CD4-positive, alpha-beta T cell treated with Interleukin-4 for 4 hours (primary cell): ENCODE measurements at regions not wholly inside any gene's neighbourhood (a gene's known extent, or its start where the extent isn't known, plus 50 kb on each side); places are given as distances from the start of the nearest gene placed in this dataset.
"Not testable (repeated sequence)": the region's sequence is repeated elsewhere in the genome, so short reads cannot be mapped to it uniquely, and the experiment has no call there.

Source experiments
- DNase-seq: peaks from one replicate; pipeline ENCODE4 v3.0.0-alpha.2; 2020

DNA sequence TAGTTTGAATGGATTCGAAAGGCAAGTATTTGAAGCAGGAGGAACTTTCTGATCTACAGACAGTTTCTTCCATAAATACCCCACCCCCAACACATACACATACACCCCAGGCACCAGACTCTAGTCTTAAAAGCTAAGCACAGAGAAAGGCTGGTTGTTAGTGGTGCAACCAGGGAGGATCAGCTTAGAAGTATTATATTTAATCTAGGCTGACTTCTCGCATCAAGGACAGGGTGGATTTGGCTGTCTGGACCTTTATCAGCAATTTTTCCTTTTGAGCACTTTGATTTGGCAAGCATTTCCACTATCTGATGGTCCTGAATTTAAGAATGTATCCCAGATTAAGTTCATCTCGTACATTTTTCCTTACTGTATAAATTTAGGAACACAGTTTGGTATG is 1489.8 kb upstream of the FLRT2 start:
- no peak for DNase-seq

DNA sequence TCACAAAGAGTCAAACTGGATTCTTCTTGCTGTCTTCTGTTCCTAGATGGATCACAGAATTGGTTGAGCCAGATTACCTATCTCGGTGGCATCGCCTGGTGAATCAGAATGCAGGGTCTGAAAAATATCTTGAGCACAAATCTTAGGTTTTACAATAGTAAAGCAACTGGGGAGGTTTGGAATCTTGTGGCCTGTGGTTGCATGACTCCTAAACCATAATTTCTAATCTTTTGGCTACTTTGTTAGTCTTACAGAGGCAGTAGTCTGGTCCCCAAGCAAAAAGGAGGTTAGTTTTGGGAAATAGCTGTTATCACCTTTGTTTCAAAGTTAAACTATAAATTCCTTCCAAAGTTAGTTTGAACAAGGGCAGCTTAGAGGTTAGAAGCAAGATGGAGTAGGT is 1488.5 kb upstream of the FLRT2 start:
- no peak for DNase-seq

DNA sequence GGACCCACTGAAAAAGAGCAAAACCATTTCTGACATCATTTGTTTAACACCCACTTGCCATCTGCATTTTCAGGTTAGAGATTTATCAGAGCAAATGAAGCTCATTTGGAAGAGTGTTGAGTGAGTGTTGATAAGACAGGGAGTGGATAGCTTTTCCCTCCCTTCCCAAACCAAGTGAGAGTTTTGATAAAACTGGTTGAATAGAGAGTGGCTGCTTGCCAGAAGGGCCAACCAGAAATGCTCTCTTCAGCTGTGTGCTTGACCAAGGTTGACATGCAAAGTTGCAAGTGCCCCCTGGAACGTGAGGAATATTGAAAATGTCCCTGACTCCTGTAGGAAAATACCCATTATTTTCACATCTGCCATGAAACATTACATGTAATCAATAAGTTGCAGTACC is 1487.0 kb upstream of the FLRT2 start:
- no peak for DNase-seq

DNA sequence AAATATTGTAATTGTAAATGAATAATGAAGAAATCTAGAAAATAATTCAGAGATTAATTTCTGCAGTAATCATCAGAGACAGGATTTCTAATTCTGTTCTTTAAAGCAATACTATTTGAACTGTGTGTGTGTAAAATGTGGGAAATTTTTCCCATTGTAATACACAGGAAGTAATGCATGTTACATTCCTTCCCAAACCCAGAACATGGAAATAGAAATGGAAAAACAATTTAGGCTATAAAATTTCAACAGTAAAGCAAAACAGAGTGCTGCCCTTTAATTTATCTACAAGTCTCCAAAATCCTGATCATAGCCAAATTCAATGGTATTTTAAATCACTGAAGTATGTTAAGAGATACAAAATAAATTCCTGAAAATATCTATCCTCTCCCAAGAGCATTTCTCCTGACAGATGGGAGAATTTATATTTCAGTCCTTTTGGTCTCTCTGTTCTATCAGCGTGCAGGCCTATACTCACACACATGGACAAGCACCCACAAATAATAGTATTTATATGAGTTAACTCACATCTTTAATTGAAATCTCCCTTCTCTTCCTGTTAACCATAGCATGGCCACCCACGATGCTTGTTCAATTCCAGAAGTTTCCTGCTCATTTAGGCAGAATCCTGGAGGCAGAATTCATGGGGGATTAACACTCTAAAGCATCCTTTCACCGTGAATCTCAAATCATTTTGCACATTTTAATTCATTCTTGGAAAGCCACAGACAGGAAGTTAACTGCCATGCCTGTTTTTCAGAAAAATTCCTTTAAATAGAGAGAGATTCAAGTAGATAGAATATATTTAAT is 1465.4 kb upstream of the FLRT2 start:
- DNase-seq, result no peak

DNA sequence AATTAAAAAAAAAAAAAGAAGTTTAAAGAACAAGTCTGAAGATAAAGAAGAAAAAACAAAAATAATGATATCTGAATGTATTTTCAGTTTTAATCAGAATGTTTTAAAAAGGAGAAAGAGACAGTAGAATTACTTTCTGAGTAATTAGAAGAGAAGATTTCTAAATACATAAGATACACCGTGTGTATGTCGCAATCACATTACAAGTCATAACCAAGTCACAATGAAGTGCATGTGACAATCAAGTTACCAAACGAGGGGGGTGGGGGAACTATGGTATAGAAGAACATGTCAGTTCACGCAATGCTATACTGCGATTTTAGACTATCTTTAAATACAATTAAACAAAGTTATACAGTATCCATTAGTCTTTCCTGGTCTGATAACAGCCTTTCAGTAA is 1464.1 kb upstream of the FLRT2 start:
- no peak for DNase-seq

DNA sequence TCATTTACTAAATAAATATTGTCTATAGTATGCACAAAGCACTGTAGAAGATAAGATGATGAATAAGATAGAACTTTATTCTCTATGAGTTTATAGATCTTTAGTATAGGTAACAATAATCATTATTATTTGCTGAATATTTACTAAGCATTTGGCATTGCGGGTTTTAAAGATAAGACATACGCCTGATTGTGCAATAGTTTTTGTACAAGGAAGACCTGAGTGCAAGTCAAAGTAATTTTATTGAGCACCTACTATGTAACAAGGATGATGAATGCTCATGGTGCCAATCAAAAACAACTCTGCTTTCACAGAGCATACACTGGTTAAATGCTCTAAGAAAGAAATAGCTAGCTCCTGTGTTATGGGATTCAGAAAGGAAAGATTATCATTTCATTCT is 1461.7 kb upstream of the FLRT2 start:
- DNase-seq, result no peak

DNA sequence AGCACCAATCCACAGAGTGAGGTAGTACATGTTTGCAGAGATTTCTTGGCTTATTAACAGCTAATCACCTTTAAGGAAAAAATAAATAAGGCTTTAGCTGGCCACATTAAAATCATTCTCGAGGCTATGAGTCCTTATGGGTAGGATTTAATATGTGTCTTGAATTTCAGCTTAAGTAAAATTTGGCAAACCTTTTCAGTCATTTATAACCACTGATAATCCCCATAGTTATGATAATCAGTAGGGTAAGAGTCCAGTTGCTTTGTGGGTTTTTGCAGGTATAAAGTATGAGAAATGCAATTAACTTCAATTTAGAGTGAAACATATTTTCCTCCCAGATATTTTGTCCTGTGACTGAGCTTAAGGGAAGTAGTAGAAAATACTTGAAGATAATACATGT is 1458.9 kb upstream of the FLRT2 start:
- DNase-seq, result no peak

DNA sequence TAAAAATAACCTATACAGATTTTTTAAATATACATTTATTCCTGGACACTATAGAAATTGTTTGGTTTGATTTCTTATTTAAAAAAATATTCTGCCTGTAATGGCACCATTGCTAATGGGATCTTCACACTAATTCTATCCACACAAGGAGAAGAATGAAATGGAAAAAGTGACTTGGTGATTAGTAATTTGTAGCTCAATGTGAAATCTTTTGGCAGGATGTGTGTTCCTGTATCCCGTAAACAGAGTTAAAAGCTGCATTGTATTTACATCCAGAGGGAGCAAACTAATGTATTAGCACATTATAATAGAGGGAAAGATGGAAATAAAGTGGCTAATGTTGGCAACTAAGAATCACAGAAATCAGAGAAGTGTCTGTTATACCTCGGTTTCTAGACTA is 1455.3 kb upstream of the FLRT2 start:
- DNase-seq, result no peak

DNA sequence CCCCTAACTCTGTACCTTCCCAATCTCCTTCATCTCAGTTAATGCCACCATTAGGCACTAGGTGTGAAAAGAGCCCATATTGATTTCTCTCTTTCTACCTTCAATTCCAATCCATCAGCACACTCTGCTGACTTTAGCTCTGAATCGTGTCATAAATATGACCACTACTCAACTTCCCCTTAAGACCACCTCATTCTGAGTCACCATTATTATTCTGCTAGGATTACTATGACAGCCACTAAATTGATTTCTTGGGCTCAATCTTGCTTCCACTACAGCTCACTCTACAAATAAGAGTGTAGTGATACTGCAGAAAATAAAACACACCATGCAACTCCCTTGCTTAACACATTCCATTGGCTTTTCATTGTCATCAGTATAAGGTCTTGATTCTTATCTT is 1449.0 kb upstream of the FLRT2 start:
- no peak for DNase-seq

DNA sequence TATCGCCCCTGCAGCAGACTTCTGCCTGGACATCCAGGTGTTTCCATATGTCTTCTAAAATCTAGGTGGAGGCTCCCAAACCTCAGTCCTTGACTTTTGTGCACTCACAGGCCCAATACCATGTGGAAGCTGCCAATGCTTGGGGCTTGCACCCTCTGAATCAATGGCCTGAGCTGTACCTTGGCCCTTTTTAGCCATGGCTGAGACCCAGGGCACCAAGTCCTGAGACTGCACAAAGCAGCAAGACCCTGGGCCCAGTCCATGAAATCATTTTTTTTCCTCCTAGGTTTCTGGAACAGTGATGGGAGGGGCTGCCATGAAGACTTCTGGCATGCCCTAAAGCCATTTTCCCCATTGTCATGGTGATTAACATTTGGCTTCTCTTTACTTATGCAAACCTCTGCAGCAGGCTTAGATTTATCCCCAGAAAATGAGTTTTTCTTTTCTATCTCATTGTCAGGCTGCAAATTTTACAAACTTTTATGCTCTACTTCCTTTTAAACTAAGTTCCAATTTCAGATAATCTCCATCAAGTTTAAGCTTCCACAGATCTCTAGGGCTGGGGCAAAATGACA is 1445.8 kb upstream of the FLRT2 start:
- no peak for DNase-seq

DNA sequence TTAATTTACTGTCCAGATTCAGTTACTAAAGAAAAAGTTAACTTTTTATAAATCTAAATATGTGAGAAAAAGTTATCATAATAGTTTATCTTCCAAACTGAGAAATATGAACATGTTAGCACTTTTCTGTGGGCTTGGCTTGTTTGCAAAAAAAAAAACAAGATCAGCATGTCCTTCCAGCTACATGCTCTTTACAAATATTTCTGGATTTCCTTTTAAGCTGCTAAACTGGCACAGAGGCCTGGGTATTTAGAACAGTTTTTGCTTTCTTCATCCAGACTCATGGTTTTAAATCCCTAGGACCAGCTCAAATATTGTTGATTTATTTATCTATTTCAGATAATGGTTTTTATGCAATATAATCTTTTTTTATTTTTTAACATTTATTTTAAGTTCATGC is 1444.5 kb upstream of the FLRT2 start:
- DNase-seq, result no peak

DNA sequence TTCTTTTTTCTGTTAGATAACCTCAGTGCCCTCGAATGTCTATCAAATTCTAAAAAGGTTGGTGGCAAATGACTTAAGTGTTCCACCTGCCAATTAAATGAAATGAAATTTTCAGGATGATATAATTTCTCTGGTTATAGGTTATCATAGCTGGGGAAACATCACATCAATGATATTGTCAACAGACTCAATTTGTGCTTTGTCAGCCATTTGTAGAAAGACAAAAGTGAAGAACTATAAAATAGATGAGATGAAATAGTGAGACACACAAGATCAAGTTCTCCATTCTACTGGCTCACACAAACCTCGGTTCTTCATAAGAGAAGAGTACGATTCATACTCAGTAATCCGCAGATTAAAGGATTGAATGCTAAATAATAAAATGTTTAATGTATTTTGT is 1443.2 kb upstream of the FLRT2 start:
- DNase-seq, result no peak

DNA sequence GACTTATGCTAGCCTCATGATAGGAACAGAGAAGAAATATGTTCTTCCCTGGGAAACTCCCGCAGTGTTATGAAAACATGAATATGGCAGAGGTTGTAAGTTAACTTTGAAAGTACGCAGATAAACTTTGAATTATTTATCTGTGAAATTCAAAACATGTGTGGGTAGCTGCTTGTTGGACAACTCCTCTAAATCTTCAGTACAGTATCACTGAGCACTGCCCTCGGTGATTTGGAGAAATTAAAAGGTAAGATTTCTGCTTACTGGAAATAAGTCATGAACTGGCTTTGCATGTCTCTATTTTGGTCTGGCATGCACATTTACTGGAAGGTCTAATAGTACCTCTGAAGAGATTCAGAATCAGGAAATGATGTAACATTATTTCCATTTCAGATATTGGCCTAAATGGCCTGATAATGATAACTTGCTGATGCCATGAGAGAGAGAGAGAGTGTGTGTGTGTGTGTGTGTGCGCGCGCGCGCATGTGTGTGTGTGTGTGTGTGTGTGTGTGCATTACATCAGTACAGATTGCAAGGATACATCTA is 1441.9 kb upstream of the FLRT2 start:
- DNase-seq, result no peak

DNA sequence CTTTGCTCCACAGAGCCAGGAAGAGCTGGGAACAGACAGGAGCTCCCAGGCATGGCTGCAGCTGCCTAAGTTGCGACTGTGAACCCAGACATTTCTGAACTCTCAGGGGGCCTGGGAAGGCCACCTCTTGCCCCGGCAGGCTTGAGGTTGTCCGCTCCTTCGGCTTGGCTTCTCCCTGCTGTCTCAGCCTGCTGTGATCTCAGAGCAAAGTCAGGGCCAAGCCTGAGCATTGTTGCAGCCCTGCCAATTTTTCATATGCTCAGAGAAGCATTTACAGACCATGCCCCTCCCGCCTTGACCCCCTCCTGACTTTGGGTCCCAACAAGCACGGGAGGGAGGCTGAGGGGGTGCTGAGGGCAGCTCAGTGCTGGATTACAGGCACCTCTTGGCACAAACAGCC is 1439.1 kb upstream of the FLRT2 start:
- no peak for DNase-seq

DNA sequence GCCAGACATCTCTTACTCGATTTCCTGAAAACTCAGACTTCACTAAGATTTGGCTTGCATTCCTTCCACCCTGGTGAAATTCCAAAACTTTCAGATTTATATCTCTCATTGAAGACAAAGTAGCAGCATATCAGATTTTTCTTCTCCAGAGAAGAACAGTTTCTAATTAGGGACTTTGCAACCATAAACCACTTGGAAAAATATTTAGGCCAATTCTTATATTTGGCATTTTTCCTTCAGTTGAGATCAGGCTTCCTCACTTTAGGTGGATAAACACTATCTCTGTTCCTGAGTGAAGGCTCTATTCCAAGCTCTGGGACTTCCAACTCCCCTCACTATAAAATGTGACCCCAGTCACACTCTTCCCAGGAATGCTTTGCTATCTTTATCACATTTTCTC is 1434.3 kb upstream of the FLRT2 start:
- no peak for DNase-seq

DNA sequence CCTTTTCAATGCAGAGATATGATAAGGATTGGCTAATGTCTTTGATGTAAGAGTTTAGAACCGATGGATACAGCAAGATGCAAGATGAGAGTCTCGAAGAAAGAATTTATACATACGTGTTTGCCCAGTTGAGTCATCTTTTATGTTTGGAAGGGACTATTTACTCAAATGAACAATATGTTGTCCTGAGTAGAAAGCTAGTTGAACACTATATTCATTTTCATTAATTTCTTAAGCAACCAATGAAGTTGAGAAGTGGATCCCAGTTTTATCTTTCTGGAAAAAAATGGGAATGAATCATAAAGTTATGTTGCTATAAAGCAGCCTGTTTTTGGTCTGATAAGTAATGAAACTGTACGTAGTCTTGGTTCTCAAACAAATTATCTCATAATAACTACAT is 1431.7 kb upstream of the FLRT2 start:
- DNase-seq, result no peak

DNA sequence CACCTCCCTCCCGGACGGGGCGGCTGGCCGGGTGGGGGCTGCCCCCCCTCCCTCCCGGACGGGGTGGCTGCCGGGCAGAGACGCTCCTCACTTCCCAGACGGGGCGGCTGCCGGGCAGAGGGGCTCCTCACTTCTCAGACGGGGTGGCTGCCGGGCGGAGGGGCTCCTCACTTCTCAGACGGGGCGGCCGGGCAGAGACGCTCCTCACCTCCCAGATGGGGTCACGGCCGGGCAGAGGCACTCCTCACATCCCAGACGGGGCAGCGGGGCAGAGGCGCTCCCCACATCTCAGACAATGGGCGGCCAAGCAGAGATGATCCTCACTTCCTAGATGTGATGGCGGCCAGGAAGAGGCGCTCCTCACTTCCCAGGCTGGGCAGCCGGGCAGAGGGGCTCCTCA is 1430.4 kb upstream of the FLRT2 start:
- DNase-seq, result not testable (repeated sequence)

DNA sequence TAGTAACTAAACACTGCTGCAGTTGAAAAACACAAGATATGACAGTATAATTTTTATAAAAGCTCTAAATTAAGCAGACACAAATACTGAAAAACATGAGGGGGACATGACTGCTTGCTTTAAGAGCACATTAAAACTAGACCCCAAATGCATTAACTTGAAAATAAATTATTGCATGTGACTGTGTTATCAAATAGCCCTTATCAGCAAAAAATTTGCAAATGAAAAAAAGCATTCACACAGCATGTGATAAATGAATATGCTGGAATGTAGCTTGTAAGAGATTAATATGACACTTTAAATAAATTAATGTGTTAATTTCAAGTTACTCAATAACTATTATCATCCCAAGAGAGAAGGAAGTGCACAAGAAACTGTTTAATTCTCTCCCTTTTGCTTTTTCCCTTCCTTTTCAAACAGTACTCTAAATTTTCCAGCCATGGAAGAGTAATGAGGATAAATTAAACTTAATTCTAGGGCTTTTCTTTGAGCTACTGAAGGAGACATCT is 1422.1 kb upstream of the FLRT2 start:
- DNase-seq, result no peak

DNA sequence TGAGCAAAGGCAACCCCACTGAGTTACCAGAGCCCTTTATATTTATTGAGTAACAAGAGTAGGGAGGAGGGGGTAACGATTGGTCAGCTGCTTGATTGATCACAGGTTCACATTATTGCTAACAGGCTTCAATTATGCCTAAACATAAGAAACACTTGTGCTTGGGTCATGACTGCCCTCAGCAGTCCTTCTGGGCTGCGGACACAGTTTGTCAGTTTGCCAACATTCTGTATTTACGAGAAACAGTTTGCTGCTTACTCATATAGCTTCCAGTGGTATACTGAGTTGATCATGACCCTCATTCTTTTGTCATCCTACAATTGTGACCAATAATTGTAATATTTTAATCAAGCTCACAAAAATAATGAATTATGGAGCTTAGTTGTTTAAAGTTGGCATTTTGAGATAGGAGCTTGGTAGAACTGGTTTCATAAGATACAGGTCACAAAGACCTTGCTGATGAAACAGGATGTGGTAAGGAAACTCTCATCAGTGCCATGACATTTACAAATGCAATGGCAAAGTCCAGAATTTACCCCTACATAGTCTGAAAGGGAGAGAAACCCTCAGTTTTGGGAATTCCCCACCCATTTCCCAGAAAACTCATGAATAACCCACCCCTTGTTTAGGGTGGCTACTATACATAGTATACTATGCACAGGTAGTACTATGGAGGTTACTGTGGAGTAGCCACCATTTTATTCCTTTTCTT is 1421.0 kb upstream of the FLRT2 start:
- DNase-seq, result no peak

DNA sequence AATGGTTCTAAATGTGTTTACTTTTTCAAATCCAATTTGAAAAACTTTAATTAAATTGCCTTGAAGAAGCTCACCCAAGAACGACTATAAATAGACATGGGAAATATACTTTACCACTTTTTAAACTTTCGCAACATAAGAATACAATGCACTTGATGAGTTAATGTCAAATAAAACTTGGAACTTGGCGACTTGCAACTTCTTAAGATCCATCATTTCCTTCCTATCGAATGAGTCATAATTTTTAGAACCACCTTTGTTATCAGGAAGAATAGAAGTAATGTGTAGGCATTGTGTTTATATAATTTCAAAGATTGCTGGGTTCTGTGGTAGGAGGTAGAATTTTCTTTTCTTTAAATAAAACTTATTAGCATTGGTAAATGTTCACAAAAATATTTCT is 1417.4 kb upstream of the FLRT2 start:
- DNase-seq, result no peak

DNA sequence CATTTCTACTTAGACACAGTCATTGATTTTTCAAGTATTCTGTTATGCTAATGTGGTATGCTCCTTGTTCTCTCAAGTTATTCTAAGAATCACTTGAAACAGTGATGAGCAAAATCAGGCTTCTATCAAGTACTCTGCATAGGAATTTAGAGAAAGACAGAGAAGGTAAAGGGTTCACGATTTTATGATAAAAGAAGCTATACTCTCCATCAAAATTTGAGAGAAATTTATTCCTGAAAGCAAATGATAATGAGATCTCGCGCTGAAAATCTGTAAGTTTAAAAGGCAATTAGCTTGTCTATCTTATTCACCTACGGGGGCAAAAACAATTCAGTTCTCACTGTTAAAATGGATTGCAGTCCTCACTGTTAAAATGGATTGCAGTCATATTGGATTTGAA is 1404.3 kb upstream of the FLRT2 start:
- DNase-seq, result no peak

DNA sequence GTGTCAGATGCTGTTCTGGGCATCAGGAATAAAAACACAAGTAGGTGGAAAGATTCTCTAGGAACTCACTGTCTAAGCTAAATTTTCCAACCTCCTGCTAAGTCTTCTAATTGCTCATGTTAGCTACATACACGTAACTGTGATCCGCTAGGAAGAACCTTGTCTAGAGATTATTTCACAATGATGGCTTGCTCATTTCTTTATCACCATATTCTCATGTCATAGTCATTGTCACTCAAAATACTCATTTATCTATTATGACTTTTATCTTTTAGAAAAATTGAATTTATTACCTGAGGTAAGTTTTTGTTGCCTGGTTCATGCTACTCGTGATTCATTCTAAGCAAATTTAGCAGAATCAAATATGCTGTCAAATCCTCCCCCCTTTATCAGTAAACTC is 1402.4 kb upstream of the FLRT2 start:
- no peak for DNase-seq

DNA sequence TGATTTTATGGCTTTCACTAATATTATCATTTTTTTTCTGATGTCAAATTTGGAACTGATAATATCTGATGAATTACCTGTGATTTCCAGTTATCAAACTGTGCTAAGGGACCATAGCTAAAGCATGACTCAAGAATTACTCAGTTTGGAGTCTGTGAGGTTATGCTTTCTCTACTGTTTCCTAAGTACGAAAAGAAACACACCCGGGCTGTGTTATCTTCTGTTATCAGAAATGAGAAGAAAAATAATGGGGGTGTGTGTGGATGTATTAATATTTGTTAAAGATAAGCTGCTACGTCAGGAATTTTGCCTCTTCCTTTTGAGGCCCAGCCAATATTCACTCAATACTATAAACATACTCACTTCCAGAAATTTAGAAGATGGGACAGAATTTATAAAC is 1401.9 kb upstream of the FLRT2 start:
- no peak for DNase-seq

DNA sequence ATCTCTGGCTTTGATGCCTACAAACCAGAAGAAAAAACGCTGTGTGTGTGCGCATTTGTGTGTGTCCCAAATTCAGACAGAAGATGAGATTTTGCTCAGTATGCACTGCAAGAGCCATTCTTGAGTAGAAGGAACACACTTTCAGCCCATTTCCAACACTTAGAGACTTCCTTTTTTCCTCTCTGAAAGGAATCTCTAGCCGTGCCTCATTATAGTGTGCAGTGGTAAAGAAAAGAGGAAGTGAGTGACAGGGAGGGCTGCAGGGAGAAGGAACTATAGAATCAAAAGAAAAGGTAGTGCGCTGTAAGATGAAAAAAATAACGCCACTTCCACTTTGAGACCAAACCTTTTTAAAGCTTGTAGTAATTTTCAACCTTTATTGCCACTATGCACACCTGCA is 1400.9 kb upstream of the FLRT2 start:
- DNase-seq, result no peak
